ENCODE measurements at regions not wholly inside any gene's neighbourhood (a gene's known extent, or its start where the extent isn't known, plus 50 kb on each side); places are given as distances from the start of the nearest gene placed in this dataset.

GRCh38 chr5:100452126-100452525, 83.0 kb upstream of the FAM174A start:
- Histone ChIP-seq H3K9me3 (ENCODE audit: control insufficient read depth, low read length) (no peaks in the 10 kb centered on the region), H3K27ac (no peak overlapping the region), H3K36me3 (ENCODE audit: control insufficient read depth, insufficient read depth, low read length) (no peaks in the 10 kb centered on the region), H3K4me1 (no peaks in the 10 kb centered on the region), H3K4me2 (ENCODE audit: low read length) (no peak overlapping the region), H3K79me2 (no peaks in the 10 kb centered on the region), H2AFZ (no peak overlapping the region), H3K9ac (no peak overlapping the region), H3K4me3 (ENCODE audit: low read depth, low read length) (no peak overlapping the region), H3K27me3 (ENCODE audit: control insufficient read depth, insufficient read depth, low read length) (no peaks in the 10 kb centered on the region)
- no peak for TF ChIP-seq CTCF (IDR thresholded peaks at IDR 0.05)

- Histone ChIP-seq H3K27ac (no peak overlapping the region), H3K36me3 (ENCODE audit: control insufficient read depth, insufficient read depth, low read length) (no peaks in the 10 kb centered on the region), H2AFZ (no peak overlapping the region), H3K4me3 (ENCODE audit: low read depth, low read length) (no peak overlapping the region), H3K9me3 (ENCODE audit: control insufficient read depth, low read length) (no peaks in the 10 kb centered on the region), H3K4me2 (ENCODE audit: low read length) (no peak overlapping the region), H3K79me2 (no peaks in the 10 kb centered on the region), H3K4me1 (no peaks in the 10 kb centered on the region), H3K27me3 (ENCODE audit: control insufficient read depth, insufficient read depth, low read length) (no peaks in the 10 kb centered on the region), H3K9ac (no peak overlapping the region)
- TF ChIP-seq CTCF (IDR thresholded peaks at IDR 0.05): no peak
These were observed 87.1 kb upstream of the FAM174A start for GRCh38 chr5:100448111-100448528.

- Histone ChIP-seq H3K4me2 (ENCODE audit: low read length) (no peak overlapping the region), H3K79me2 (no peaks in the 10 kb centered on the region), H3K27me3 (ENCODE audit: control insufficient read depth, insufficient read depth, low read length) (no peaks in the 10 kb centered on the region), H3K4me3 (ENCODE audit: low read depth, low read length) (no peak overlapping the region), H3K9ac (no peak overlapping the region), H3K36me3 (ENCODE audit: control insufficient read depth, insufficient read depth, low read length) (no peaks in the 10 kb centered on the region), H3K27ac (no peak overlapping the region), H2AFZ (no peak overlapping the region), H3K9me3 (ENCODE audit: control insufficient read depth, low read length) (no peaks in the 10 kb centered on the region), H3K4me1 (no peaks in the 10 kb centered on the region)
- no peak for TF ChIP-seq CTCF (IDR thresholded peaks at IDR 0.05)
These were observed 88.2 kb upstream of the FAM174A start for GRCh38 chr5:100446879-100447430.

GRCh38 chr5:100444961-100445360, 90.2 kb upstream of the FAM174A start:
- H3K9ac ChIP-seq: no peak overlapping the region
- no peak overlapping the region for H3K27ac ChIP-seq
- H3K4me3 ChIP-seq (ENCODE audit: low read depth, low read length): no peak overlapping the region
- no peaks in the 10 kb centered on the region for H3K9me3 ChIP-seq (ENCODE audit: control insufficient read depth, low read length)
- no peak overlapping the region for H3K4me2 ChIP-seq (ENCODE audit: low read length)
- no peaks in the 10 kb centered on the region for H3K36me3 ChIP-seq (ENCODE audit: control insufficient read depth, insufficient read depth, low read length)
- no peak overlapping the region for H2AFZ ChIP-seq
- TF ChIP-seq CTCF (IDR thresholded peaks at IDR 0.05): no peak
- no peaks in the 10 kb centered on the region for H3K27me3 ChIP-seq (ENCODE audit: control insufficient read depth, insufficient read depth, low read length)
- no peaks in the 10 kb centered on the region for H3K79me2 ChIP-seq
- no peaks in the 10 kb centered on the region for H3K4me1 ChIP-seq

- TF ChIP-seq CTCF (IDR thresholded peaks at IDR 0.05): no peak
These were observed 100.4 kb upstream of the FAM174A start for GRCh38 chr5:100434815-100435214.

More at GRCh38 chr5:100434815-100435214, 100.4 kb upstream of the FAM174A start:
- H3K27me3 ChIP-seq (ENCODE audit: control insufficient read depth, insufficient read depth, low read length): no peaks in the 10 kb centered on the region
- no peak overlapping the region for H3K4me2 ChIP-seq (ENCODE audit: low read length)
- H3K27ac ChIP-seq: no peak overlapping the region
- H3K4me3 ChIP-seq (ENCODE audit: low read depth, low read length): no peak overlapping the region
- no peaks in the 10 kb centered on the region for H3K4me1 ChIP-seq
- no peaks in the 10 kb centered on the region for H3K9me3 ChIP-seq (ENCODE audit: control insufficient read depth, low read length)
- no peak overlapping the region for H2AFZ ChIP-seq
- no peak overlapping the region for H3K9ac ChIP-seq
- no peaks in the 10 kb centered on the region for H3K79me2 ChIP-seq
- no peaks in the 10 kb centered on the region for H3K36me3 ChIP-seq (ENCODE audit: control insufficient read depth, insufficient read depth, low read length)
